ENCODE measurements at regions not wholly inside any gene's neighbourhood (a gene's known extent, or its start where the extent isn't known, plus 50 kb on each side); places are given as distances from the start of the nearest gene placed in this dataset.

- Histone ChIP-seq H3K4me3 (no peak overlapping the region), H3K27ac (no peak overlapping the region), H3K4me1 (peaks cover 6% of the 10 kb centered on the region), H3K9me3 (no peaks in the 10 kb centered on the region), H3K36me3 (no peaks in the 10 kb centered on the region), H3K27me3 (ENCODE audit: low read depth) (peaks cover 14% of the 10 kb centered on the region)
- intact Hi-C loops (cut with DNase I): no loop called here
- DNase-seq (peak; percentile 84), ATAC-seq (peak; percentile 91 to 93)
- peak; percentile 81 for TF ChIP-seq CTCF (IDR thresholded peaks at IDR 0.05)
Observed at GRCh38 chr1:36703526-36704208, 221.0 kb upstream of the CSF3R start.

- Histone ChIP-seq H3K9me3 (no peaks in the 10 kb centered on the region), H3K27me3 (ENCODE audit: low read depth) (peaks cover 14% of the 10 kb centered on the region), H3K4me1 (peaks cover 6% of the 10 kb centered on the region), H3K36me3 (no peaks in the 10 kb centered on the region), H3K27ac (no peak overlapping the region), H3K4me3 (no peak overlapping the region)
- no peak for DNase-seq
- no peak for ATAC-seq
- TF ChIP-seq CTCF (IDR thresholded peaks at IDR 0.05): no peak
- intact Hi-C loops (cut with DNase I): no loop called here
Observed at GRCh38 chr1:36702963-36703362, 220.2 kb upstream of the CSF3R start.

GRCh38 chr1:36699113-36699911 is 216.6 kb upstream of the CSF3R start:
- DNase-seq (no peak), ATAC-seq (no peak)
- Histone ChIP-seq H3K9me3 (no peaks in the 10 kb centered on the region), H3K4me1 (peaks cover 6% of the 10 kb centered on the region), H3K4me3 (no peak overlapping the region), H3K36me3 (no peaks in the 10 kb centered on the region), H3K27ac (no peak overlapping the region), H3K27me3 (ENCODE audit: low read depth) (peaks cover 12% of the 10 kb centered on the region)
- TF ChIP-seq CTCF (IDR thresholded peaks at IDR 0.05): no peak
- intact Hi-C loops (cut with DNase I): no loop called here

- Histone ChIP-seq H3K9me3 (no peaks in the 10 kb centered on the region), H3K27me3 (ENCODE audit: low read depth) (peaks cover 17% of the 10 kb centered on the region), H3K4me1 (no peaks in the 10 kb centered on the region), H3K27ac (no peak overlapping the region), H3K36me3 (no peaks in the 10 kb centered on the region), H3K4me3 (no peak overlapping the region)
- intact Hi-C loops (cut with DNase I): no loop called here
- no peak for TF ChIP-seq CTCF (IDR thresholded peaks at IDR 0.05)
- ATAC-seq: no peak
- no peak for DNase-seq
Observed at GRCh38 chr1:36697836-36698605, 215.3 kb upstream of the CSF3R start.

- H3K4me1 ChIP-seq: no peaks in the 10 kb centered on the region
- TF ChIP-seq CTCF (IDR thresholded peaks at IDR 0.05): no peak
- DNase-seq (no peak), ATAC-seq (no peak)
- no peaks in the 10 kb centered on the region for H3K36me3 ChIP-seq
- peaks cover 25% of the 10 kb centered on the region for H3K27me3 ChIP-seq (ENCODE audit: low read depth)
- no peak overlapping the region for H3K27ac ChIP-seq
- intact Hi-C loops (cut with DNase I): no loop called here
- no peaks in the 10 kb centered on the region for H3K9me3 ChIP-seq
- no peak overlapping the region for H3K4me3 ChIP-seq
Observed at GRCh38 chr1:36696261-36696940, 213.7 kb upstream of the CSF3R start.

All from lower lobe of right lung (tissue), 2 donors.